ENCODE measurements at regions not wholly inside any gene's neighbourhood (a gene's known extent, or its start where the extent isn't known, plus 50 kb on each side); places are given as distances from the start of the nearest gene placed in this dataset.

GRCh38 chr20:61146023-61146422 lies 106.0 kb upstream of the CDH4 start:
- Histone ChIP-seq H3K27me3 (no peaks in the 10 kb centered on the region), H3K36me3 (no peaks in the 10 kb centered on the region), H3K4me1 (no peaks in the 10 kb centered on the region), H3K4me3 (ENCODE audit: low read depth, low read length) (no peak overlapping the region), H3K9me3 (no peaks in the 10 kb centered on the region)
- no peak for TF ChIP-seq CTCF (IDR thresholded peaks at IDR 0.05; ENCODE audit: low read depth, low read length)
- DNase-seq = no peak

- Histone ChIP-seq H3K36me3 (no peaks in the 10 kb centered on the region), H3K4me1 (no peaks in the 10 kb centered on the region), H3K9me3 (no peaks in the 10 kb centered on the region), H3K27me3 (no peaks in the 10 kb centered on the region), H3K4me3 (ENCODE audit: low read depth, low read length) (no peak overlapping the region)
- DNase-seq = no peak
- TF ChIP-seq CTCF (IDR thresholded peaks at IDR 0.05; ENCODE audit: low read depth, low read length) = no peak
Observed at GRCh38 chr20:61149636-61150035, 102.4 kb upstream of the CDH4 start.

GRCh38 chr20:61157301-61157700 lies 94.8 kb upstream of the CDH4 start:
- no peak for DNase-seq
- Histone ChIP-seq H3K27me3 (no peaks in the 10 kb centered on the region), H3K4me1 (no peaks in the 10 kb centered on the region), H3K4me3 (ENCODE audit: low read depth, low read length) (no peak overlapping the region), H3K9me3 (no peaks in the 10 kb centered on the region), H3K36me3 (no peaks in the 10 kb centered on the region)
- TF ChIP-seq CTCF (IDR thresholded peaks at IDR 0.05; ENCODE audit: low read depth, low read length) = no peak

- DNase-seq = no peak
Observed at GRCh38 chr20:61159957-61160686, 91.9 kb upstream of the CDH4 start.

GRCh38 chr20:61161726-61162390 lies 90.2 kb upstream of the CDH4 start:
- no peak for DNase-seq
- Histone ChIP-seq H3K9me3 (no peaks in the 10 kb centered on the region), H3K4me1 (no peaks in the 10 kb centered on the region), H3K27me3 (no peaks in the 10 kb centered on the region), H3K36me3 (no peaks in the 10 kb centered on the region), H3K4me3 (ENCODE audit: low read depth, low read length) (no peak overlapping the region)
- no peak for TF ChIP-seq CTCF (IDR thresholded peaks at IDR 0.05; ENCODE audit: low read depth, low read length)

More at GRCh38 chr20:61159957-61160686, 91.9 kb upstream of the CDH4 start:
- Histone ChIP-seq H3K9me3 (no peaks in the 10 kb centered on the region), H3K4me3 (ENCODE audit: low read depth, low read length) (no peak overlapping the region), H3K4me1 (no peaks in the 10 kb centered on the region), H3K27me3 (no peaks in the 10 kb centered on the region), H3K36me3 (no peaks in the 10 kb centered on the region)
- no peak for TF ChIP-seq CTCF (IDR thresholded peaks at IDR 0.05; ENCODE audit: low read depth, low read length)

GRCh38 chr20:61162451-61162850 lies 89.6 kb upstream of the CDH4 start:
- no peaks in the 10 kb centered on the region for H3K4me1 ChIP-seq
- H3K36me3 ChIP-seq = no peaks in the 10 kb centered on the region
- no peak for DNase-seq
- no peak overlapping the region for H3K4me3 ChIP-seq (ENCODE audit: low read depth, low read length)
- no peaks in the 10 kb centered on the region for H3K9me3 ChIP-seq
- no peak for TF ChIP-seq CTCF (IDR thresholded peaks at IDR 0.05; ENCODE audit: low read depth, low read length)
- no peaks in the 10 kb centered on the region for H3K27me3 ChIP-seq
